Ascending aorta (tissue), 2 donors: ENCODE measurements at regions not wholly inside any gene's neighbourhood (a gene's known extent, or its start where the extent isn't known, plus 50 kb on each side); places are given as distances from the start of the nearest gene placed in this dataset.
A peak's percentile ranks its signal among the peaks of the same experiment; 100 is the strongest.

ENCODE experiments used
- DNase-seq, 2 donors: peaks; one replicate each; pipeline ENCODE4 v3.0.0-alpha.2; 2019; ENCODE audit warnings: low spot score in 2 of 2
- H3K27ac ChIP-seq, 2 donors: fragments of 200-600 bp; sonication (generic); one replicate each; pipeline ENCODE4 v1.5.1; 2016 to 2017; ENCODE audit warnings: mild to moderate bottlenecking in 1 of 2
- H3K27me3 ChIP-seq: fragments of 200-600 bp; sonication (generic); one replicate; pipeline ENCODE4 v1.5.1; 2017
- H3K36me3 ChIP-seq, 2 donors: fragments of 200-600 bp; sonication (generic); one replicate each; pipeline ENCODE4 v1.5.1; 2016
- H3K4me1 ChIP-seq, 2 donors: fragments of 200-600 bp; sonication (generic); one replicate each; pipeline ENCODE4 v1.5.1; 2016 to 2017; ENCODE audit warnings: mild to moderate bottlenecking in 1 of 2
- H3K4me3 ChIP-seq, 2 donors: fragments of 200-600 bp; sonication (generic); one replicate each; pipeline ENCODE4 v1.5.1; 2016 to 2017; ENCODE audit warnings: mild to moderate bottlenecking in 1 of 2
- H3K9me3 ChIP-seq, 2 donors: fragments of 200-600 bp; sonication (generic); one replicate each; pipeline ENCODE4 v1.5.1; 2016
- intact Hi-C: fragments of 100-400 bp; cut with DNase I; formaldehyde crosslinking; loops from one replicate; pipeline ENCODE4 v1.15.1; 2023
- TF ChIP-seq, protein P1 (sequence below), 3 experiments: fragments of 200-600 bp in 2 of 3; fragments of 450-650 bp in 1 of 3; sonication (generic) in 2 of 3; IDR thresholded peaks; one replicate each; pipeline ENCODE4 v1.5.1; 2016 to 2019; ENCODE audit warnings: antibody characterized with exemption in 3 of 3, mild to moderate bottlenecking in 1 of 3, moderate library complexity in 1 of 3

DNA sequence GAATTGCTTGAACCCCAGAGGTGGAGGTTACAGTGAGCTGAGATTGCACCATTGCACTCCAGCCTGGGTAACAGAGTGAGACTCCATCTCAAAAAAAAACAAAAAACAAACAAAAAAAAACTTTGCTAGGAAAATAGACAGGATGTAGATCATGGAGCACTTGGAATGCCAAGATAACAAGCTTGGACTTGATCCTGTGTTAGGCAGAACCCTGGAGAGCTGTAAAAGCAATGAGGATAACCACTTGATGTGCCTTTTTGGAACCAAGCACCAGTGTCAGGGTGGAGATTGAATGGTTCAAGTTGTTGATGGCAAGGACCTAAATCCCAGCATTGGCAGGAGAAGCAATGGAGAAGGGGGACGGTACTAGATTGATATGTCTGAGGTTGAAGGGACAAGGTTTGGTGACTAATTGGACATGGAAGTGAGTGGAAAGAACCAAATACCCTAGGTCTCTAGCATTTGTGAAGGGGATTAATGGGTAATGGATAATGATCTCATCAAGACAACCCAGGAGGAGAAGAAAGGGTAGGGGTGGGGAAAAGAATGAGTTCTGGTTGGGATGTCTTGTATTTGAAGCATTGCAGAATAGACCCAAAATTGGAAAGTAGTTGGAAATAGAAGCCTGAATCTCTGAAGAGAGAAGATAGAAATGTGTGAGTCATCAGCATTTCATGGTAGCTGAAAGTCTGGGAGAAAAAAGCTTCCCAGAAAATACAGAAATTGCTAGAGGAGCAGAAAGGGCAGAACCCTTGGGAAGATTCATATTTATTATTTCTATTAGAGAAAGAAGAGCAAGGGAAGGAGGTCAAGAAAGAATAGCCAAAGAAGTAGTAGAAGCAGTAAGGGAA is 176.7 kb downstream of the NUAK1 start:
- peaks cover 4 to 16% of the 10 kb centered on the region in 2 donors for H3K4me1 ChIP-seq
- TF ChIP-seq, protein P1, sequence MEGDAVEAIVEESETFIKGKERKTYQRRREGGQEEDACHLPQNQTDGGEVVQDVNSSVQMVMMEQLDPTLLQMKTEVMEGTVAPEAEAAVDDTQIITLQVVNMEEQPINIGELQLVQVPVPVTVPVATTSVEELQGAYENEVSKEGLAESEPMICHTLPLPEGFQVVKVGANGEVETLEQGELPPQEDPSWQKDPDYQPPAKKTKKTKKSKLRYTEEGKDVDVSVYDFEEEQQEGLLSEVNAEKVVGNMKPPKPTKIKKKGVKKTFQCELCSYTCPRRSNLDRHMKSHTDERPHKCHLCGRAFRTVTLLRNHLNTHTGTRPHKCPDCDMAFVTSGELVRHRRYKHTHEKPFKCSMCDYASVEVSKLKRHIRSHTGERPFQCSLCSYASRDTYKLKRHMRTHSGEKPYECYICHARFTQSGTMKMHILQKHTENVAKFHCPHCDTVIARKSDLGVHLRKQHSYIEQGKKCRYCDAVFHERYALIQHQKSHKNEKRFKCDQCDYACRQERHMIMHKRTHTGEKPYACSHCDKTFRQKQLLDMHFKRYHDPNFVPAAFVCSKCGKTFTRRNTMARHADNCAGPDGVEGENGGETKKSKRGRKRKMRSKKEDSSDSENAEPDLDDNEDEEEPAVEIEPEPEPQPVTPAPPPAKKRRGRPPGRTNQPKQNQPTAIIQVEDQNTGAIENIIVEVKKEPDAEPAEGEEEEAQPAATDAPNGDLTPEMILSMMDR (IDR thresholded peaks at IDR 0.05), result no peak
- H3K4me3 ChIP-seq, result no peak overlapping the region
- H3K36me3 ChIP-seq, result no peaks in the 10 kb centered on the region
- H3K27me3 ChIP-seq, result no peaks in the 10 kb centered on the region
- H3K27ac ChIP-seq, result no peak overlapping the region
- no peaks in the 10 kb centered on the region for H3K9me3 ChIP-seq
- DNase-seq, result no peak
- intact Hi-C loops, result loop anchor here (5.0 to 10.0 kb wide), 2 partner anchors 175 to 537 kb away; partner anchors contain the start of gene NUAK1

DNA sequence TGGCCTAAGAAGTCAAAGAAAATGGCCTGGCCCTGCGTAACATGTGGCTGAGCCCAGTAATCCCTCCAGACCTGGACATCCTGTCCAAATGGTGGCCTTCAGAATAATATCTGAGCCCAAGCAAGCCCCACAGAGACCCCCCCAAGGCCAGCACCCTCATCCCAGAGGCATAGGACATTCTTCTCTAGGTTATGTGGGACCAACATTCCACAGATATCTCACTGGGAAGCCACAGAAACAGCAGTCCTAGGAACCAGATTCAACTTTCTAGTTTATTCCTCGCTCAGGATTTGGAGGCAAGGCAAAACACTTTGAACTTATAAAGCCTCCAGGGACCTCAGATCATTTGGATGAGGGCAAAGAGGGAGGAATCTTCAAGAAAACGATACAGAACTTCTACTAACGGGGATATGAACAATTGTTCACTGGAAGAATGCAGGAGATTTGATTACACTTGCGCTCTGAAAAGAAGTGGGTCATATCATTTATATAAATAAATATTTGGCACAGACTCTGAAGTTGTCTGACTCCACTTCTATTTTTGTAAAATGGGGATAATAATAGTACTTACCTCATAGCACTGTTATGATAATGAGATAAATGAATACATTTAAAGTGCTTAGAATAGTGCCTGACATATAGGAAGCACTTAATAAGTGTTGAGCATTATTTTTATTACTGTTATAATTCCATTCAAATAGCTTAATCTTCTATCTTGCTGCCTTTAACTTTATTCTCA is 171.5 kb downstream of the NUAK1 start:
- no peaks in the 10 kb centered on the region for H3K36me3 ChIP-seq
- H3K9me3 ChIP-seq, result no peaks in the 10 kb centered on the region
- no peaks in the 10 kb centered on the region for H3K27me3 ChIP-seq
- no peak overlapping the region for H3K4me3 ChIP-seq
- DNase-seq, result no peak
- intact Hi-C loops, result loop anchor here (1.0 to 10.0 kb wide), 6 partner anchors 19 to 542 kb away; no protein-coding TSS in a partner anchor
- H3K4me1 ChIP-seq, result peaks cover 10 to 21% of the 10 kb centered on the region in 2 donors
- H3K27ac ChIP-seq, result peak overlapping the region; percentile 77 to 84
- TF ChIP-seq, protein P1 (IDR thresholded peaks at IDR 0.05), result no peak

DNA sequence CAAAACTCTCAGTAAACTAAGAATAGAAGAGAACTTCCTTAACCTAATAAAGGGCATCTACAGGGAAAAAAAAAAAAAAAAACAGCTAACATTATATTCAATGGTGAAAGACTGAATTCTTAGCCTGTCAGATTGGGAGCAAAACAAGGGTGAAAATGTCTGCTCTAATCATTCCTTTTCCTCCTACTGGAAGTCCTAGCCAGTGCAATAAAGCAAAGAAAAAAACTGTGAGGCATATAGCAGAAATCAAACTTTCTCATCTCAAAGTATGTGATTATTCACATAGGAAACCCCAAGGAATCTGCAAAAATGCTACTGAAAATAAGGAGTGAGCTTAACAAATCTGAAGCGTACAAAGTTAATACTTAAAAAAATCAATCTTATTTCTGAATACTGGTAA is 170.7 kb downstream of the NUAK1 start:
- intact Hi-C loops, result loop anchor here (5.0 to 10.0 kb wide), 3 partner anchors 54 to 543 kb away; no protein-coding TSS in a partner anchor
- H3K36me3 ChIP-seq, result no peaks in the 10 kb centered on the region
- H3K4me3 ChIP-seq, result no peak overlapping the region
- H3K4me1 ChIP-seq, result peaks cover 10 to 18% of the 10 kb centered on the region in 2 donors
- H3K27me3 ChIP-seq, result no peaks in the 10 kb centered on the region
- DNase-seq, result no peak
- no peaks in the 10 kb centered on the region for H3K9me3 ChIP-seq
- TF ChIP-seq, protein P1 (IDR thresholded peaks at IDR 0.05), result peak in 1 of 3 experiments; percentile 12
- H3K27ac ChIP-seq, result peak overlapping the region; percentile 77 to 84

DNA sequence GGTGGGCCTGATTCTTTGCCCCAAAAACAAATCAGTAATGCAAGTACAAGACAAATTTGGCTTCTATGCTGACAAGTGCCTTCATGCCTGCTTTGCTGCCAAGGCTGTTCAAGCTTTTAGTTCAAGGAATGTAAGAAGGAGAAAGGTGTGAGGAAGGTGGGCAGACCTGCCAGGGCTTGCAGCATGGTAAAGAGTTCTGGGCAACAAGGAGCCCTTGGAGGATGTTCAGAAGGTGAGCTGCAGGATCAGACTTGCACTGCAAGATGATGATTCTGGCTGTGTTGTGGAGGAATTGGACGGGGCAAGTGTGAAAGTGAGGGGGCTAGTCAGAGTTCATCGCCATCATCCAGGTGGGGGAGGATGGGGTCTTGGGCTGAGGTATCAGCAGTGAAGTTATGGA is 167.9 kb downstream of the NUAK1 start:
- intact Hi-C loops, result no loop called here
- TF ChIP-seq, protein P1 (IDR thresholded peaks at IDR 0.05), result no peak
- H3K9me3 ChIP-seq, result no peaks in the 10 kb centered on the region
- DNase-seq, result no peak
- H3K36me3 ChIP-seq, result no peaks in the 10 kb centered on the region
- no peak overlapping the region for H3K27ac ChIP-seq
- H3K4me3 ChIP-seq, result no peak overlapping the region
- H3K27me3 ChIP-seq, result no peaks in the 10 kb centered on the region
- peaks cover 10 to 18% of the 10 kb centered on the region in 2 donors for H3K4me1 ChIP-seq

DNA sequence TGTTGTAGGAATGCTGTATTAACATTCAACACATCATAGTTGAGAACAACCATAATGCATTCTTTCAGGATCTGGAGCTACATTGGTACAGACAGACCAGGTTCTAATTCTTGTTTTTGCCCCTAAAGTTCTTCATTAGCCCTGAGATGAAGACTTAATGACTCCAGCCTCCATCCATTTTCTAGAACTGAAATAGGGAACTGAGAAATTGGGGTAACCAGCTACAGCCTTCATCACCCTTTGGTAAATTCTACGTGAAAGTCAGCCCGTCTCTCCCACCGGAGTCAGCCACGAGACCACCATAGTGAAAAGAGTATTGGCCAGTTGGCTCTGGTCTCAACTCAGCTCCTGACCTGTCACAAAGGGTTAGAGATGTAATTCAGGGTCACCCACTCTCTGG is 164.0 kb downstream of the NUAK1 start:
- DNase-seq, result no peak
- no peaks in the 10 kb centered on the region for H3K4me1 ChIP-seq
- H3K4me3 ChIP-seq, result no peak overlapping the region
- H3K36me3 ChIP-seq, result no peaks in the 10 kb centered on the region
- intact Hi-C loops, result loop anchor here (5.0 kb wide), 1 partner anchor 42 kb away; no protein-coding TSS in a partner anchor
- H3K27ac ChIP-seq, result no peak overlapping the region
- no peaks in the 10 kb centered on the region for H3K27me3 ChIP-seq
- TF ChIP-seq, protein P1 (IDR thresholded peaks at IDR 0.05), result no peak
- H3K9me3 ChIP-seq, result no peaks in the 10 kb centered on the region
